ENCODE measurements at regions not wholly inside any gene's neighbourhood (a gene's known extent, or its start where the extent isn't known, plus 50 kb on each side); places are given as distances from the start of the nearest gene placed in this dataset.
A peak's percentile ranks its signal among the peaks of the same experiment; 100 is the strongest.

- no peaks in the 10 kb centered on the region for H3K36me3 ChIP-seq (replicated peaks; ENCODE audit: insufficient read depth, low read depth)
- H2AFZ ChIP-seq: no peak overlapping the region
- no peak overlapping the region for H3K27ac ChIP-seq
- no peaks in the 10 kb centered on the region for H3K9me3 ChIP-seq (ENCODE audit: low read depth)
- no peak overlapping the region for H3K4me3 ChIP-seq
- no peaks in the 10 kb centered on the region for H3K79me2 ChIP-seq
- DNase-seq (ENCODE audit: low spot score): peak; percentile 2
- H3K9me2 ChIP-seq (replicated peaks; ENCODE audit: insufficient read depth): no peaks in the 10 kb centered on the region
- H3K4me2 ChIP-seq: no peak overlapping the region
- no peaks in the 10 kb centered on the region for H3K27me3 ChIP-seq
- no peak for TF ChIP-seq EZH2phosphoT487 (IDR thresholded peaks at IDR 0.05; ENCODE audit: low read depth, severe bottlenecking, unreplicated experiment)
- TF ChIP-seq CTCF (IDR thresholded peaks at IDR 0.05; ENCODE audit: poor library complexity): no peak
- TF ChIP-seq EZH2 (IDR thresholded peaks at IDR 0.05; ENCODE audit: borderline replicate concordance): no peak
- H3K4me1 ChIP-seq (ENCODE audit: insufficient read depth): no peaks in the 10 kb centered on the region
- no peaks in the 10 kb centered on the region for H4K20me1 ChIP-seq (ENCODE audit: insufficient read depth, poor library complexity, severe bottlenecking)
- WGBS (ENCODE audit: low lambda C conversion rate, missing lambda C conversion rate): 57% methylated on average over 9 of the region's 9 CpGs
These were observed 550.9 kb upstream of the NDST4 start for GRCh38 chr4:115664285-115664684.

GRCh38 chr4:115660465-115660864 is 547.0 kb upstream of the NDST4 start:
- Histone ChIP-seq H3K4me1 (ENCODE audit: insufficient read depth) (no peaks in the 10 kb centered on the region), H3K4me3 (no peak overlapping the region), H2AFZ (no peak overlapping the region), H3K27me3 (no peaks in the 10 kb centered on the region), H3K4me2 (no peak overlapping the region), H3K9me2 (replicated peaks; ENCODE audit: insufficient read depth) (no peaks in the 10 kb centered on the region), H3K79me2 (no peaks in the 10 kb centered on the region), H3K27ac (no peak overlapping the region), H4K20me1 (ENCODE audit: insufficient read depth, poor library complexity, severe bottlenecking) (no peaks in the 10 kb centered on the region), H3K36me3 (replicated peaks; ENCODE audit: insufficient read depth, low read depth) (no peaks in the 10 kb centered on the region), H3K9me3 (ENCODE audit: low read depth) (no peaks in the 10 kb centered on the region)
- TF ChIP-seq EZH2 (IDR thresholded peaks at IDR 0.05; ENCODE audit: borderline replicate concordance): no peak
- no peak for TF ChIP-seq EZH2phosphoT487 (IDR thresholded peaks at IDR 0.05; ENCODE audit: low read depth, severe bottlenecking, unreplicated experiment)
- no peak for TF ChIP-seq CTCF (IDR thresholded peaks at IDR 0.05; ENCODE audit: poor library complexity)
- 25% methylated on average over 3 of the region's 3 CpGs for WGBS (ENCODE audit: low lambda C conversion rate, missing lambda C conversion rate)
- DNase-seq (ENCODE audit: low spot score): no peak

GRCh38 chr4:115657991-115658650 is 544.7 kb upstream of the NDST4 start:
- no peaks in the 10 kb centered on the region for H3K4me1 ChIP-seq (ENCODE audit: insufficient read depth)
- no peak overlapping the region for H3K27ac ChIP-seq
- no peaks in the 10 kb centered on the region for H4K20me1 ChIP-seq (ENCODE audit: insufficient read depth, poor library complexity, severe bottlenecking)
- no peaks in the 10 kb centered on the region for H3K9me2 ChIP-seq (replicated peaks; ENCODE audit: insufficient read depth)
- no peak for DNase-seq (ENCODE audit: low spot score)
- no peaks in the 10 kb centered on the region for H3K27me3 ChIP-seq
- 79% methylated on average over 4 of the region's 4 CpGs for WGBS (ENCODE audit: low lambda C conversion rate, missing lambda C conversion rate)
- H3K9me3 ChIP-seq (ENCODE audit: low read depth): no peaks in the 10 kb centered on the region
- no peaks in the 10 kb centered on the region for H3K36me3 ChIP-seq (replicated peaks; ENCODE audit: insufficient read depth, low read depth)
- no peak overlapping the region for H2AFZ ChIP-seq
- H3K4me3 ChIP-seq: no peak overlapping the region
- TF ChIP-seq CTCF (IDR thresholded peaks at IDR 0.05; ENCODE audit: poor library complexity): no peak
- TF ChIP-seq EZH2 (IDR thresholded peaks at IDR 0.05; ENCODE audit: borderline replicate concordance): no peak
- no peak for TF ChIP-seq EZH2phosphoT487 (IDR thresholded peaks at IDR 0.05; ENCODE audit: low read depth, severe bottlenecking, unreplicated experiment)
- no peak overlapping the region for H3K4me2 ChIP-seq
- no peaks in the 10 kb centered on the region for H3K79me2 ChIP-seq

All from hepatocyte (in vitro differentiated cells).